T-helper 17 cell (primary cell): ENCODE measurements at regions not wholly inside any gene's neighbourhood (a gene's known extent, or its start where the extent isn't known, plus 50 kb on each side); places are given as distances from the start of the nearest gene placed in this dataset.
"Not testable (repeated sequence)": the region's sequence is repeated elsewhere in the genome, so short reads cannot be mapped to it uniquely, and the experiment has no call there.

Source experiments
- ATAC-seq: fragments of 150-1000 bp; cut with Tn5 transposase; 2 replicates; pipeline ENCODE4 v1.10.0; 2021; ENCODE audit warnings: mild to moderate bottlenecking, moderate library complexity
- DNase-seq, 3 donors: peaks; one replicate each; pipeline versions ENCODE4 v3.0.0 to v3.0.0-alpha.2; 2020 to 2021
- H3K9me3 ChIP-seq: one replicate; pipeline ENCODE4 v1.7.0; 2013; ENCODE audit warnings: low read length, mild to moderate bottlenecking; ENCODE audit not compliant: control insufficient read depth, poor library complexity, severe bottlenecking
- H3K27ac Mint-ChIP-seq: one replicate; pipeline ENCODE4 v1.8.0; 2022; ENCODE audit warnings: mild to moderate bottlenecking, moderate library complexity, mixed read lengths
- H3K27me3 Mint-ChIP-seq: one replicate; pipeline ENCODE4 v1.8.0; 2022; ENCODE audit warnings: mixed read lengths
- H3K36me3 Mint-ChIP-seq: one replicate; pipeline ENCODE4 v1.8.0; 2022; ENCODE audit warnings: low read depth, mixed read lengths
- H3K4me1 Mint-ChIP-seq: one replicate; pipeline ENCODE4 v1.8.0; 2022; ENCODE audit warnings: mild to moderate bottlenecking, mixed read lengths
- H3K4me3 Mint-ChIP-seq: one replicate; pipeline ENCODE4 v1.8.0; 2022; ENCODE audit warnings: mild to moderate bottlenecking, moderate library complexity, mixed read lengths

- not testable (repeated sequence) for H3K4me3 Mint-ChIP-seq
These were observed 250.1 kb upstream of the OR4C13 start for GRCh38 chr11:49702121-49702520.

DNA sequence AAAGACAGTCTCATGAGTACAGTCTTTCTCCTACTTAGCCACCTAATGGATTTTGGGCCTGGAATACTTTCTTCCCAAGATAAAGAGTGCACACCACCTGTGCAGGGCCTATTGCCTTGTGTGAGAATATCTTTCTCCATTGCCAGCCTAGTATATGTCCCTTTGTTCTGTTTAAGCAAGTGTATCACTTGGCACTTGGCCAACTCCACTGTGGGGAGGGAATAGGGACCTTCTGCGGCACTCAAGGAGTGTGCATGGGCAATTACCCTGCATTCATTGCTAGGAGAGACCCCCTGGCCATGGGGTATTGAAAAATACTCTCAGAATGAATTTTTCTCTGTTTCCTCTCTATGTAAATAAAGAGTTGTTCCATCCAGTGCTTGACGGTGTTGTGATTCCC is 201.7 kb upstream of the OR4C13 start:
- H3K4me1 Mint-ChIP-seq, ATAC-seq, H3K36me3 Mint-ChIP-seq, DNase-seq, H3K27me3 Mint-ChIP-seq, H3K27ac Mint-ChIP-seq, H3K9me3 ChIP-seq, H3K4me3 Mint-ChIP-seq: not testable (repeated sequence)

More at GRCh38 chr11:49702121-49702520, 250.1 kb upstream of the OR4C13 start:
- DNase-seq, ATAC-seq, H3K27me3 Mint-ChIP-seq, H3K9me3 ChIP-seq, H3K36me3 Mint-ChIP-seq, H3K4me1 Mint-ChIP-seq, H3K27ac Mint-ChIP-seq: not testable (repeated sequence)

GRCh38 chr11:49750960-49751359 is 201.2 kb upstream of the OR4C13 start:
- not testable (repeated sequence) for H3K27ac Mint-ChIP-seq, DNase-seq, H3K9me3 ChIP-seq, ATAC-seq, H3K4me1 Mint-ChIP-seq, H3K27me3 Mint-ChIP-seq, H3K36me3 Mint-ChIP-seq, H3K4me3 Mint-ChIP-seq

GRCh38 chr11:49780791-49781190 is 171.4 kb upstream of the OR4C13 start:
- H3K27me3 Mint-ChIP-seq, H3K36me3 Mint-ChIP-seq, H3K9me3 ChIP-seq, H3K27ac Mint-ChIP-seq, DNase-seq, H3K4me1 Mint-ChIP-seq, ATAC-seq, H3K4me3 Mint-ChIP-seq: not testable (repeated sequence)

DNA sequence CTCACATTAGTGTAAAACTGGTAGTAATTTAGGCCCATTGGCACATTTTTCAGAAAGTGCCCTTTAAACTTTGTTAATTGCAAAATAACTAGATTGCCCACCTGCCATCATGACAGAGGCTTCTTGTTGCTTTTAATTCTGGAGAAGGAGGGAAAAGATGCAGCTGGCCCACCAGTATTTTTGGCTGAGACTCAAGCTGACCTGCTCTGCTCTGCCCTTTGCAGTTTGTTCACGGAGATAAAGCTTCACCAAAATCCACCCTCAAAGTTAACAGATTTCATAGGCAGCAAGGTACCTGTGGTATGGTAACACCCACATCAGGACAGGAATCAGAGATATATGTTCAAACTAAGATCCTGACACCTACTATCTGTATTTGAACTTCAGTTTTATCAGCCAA is 170.2 kb upstream of the OR4C13 start:
- not testable (repeated sequence) for H3K27ac Mint-ChIP-seq, ATAC-seq, H3K4me1 Mint-ChIP-seq, H3K4me3 Mint-ChIP-seq, DNase-seq, H3K27me3 Mint-ChIP-seq, H3K9me3 ChIP-seq, H3K36me3 Mint-ChIP-seq

- ATAC-seq, H3K4me1 Mint-ChIP-seq, H3K9me3 ChIP-seq, DNase-seq, H3K27ac Mint-ChIP-seq, H3K27me3 Mint-ChIP-seq, H3K36me3 Mint-ChIP-seq, H3K4me3 Mint-ChIP-seq: not testable (repeated sequence)
These were observed 168.3 kb upstream of the OR4C13 start for GRCh38 chr11:49783841-49784240.

- not testable (repeated sequence) for H3K27me3 Mint-ChIP-seq, DNase-seq, H3K27ac Mint-ChIP-seq, H3K4me1 Mint-ChIP-seq, ATAC-seq, H3K4me3 Mint-ChIP-seq, H3K36me3 Mint-ChIP-seq, H3K9me3 ChIP-seq
These were observed 162.4 kb upstream of the OR4C13 start for GRCh38 chr11:49789787-49790186.

DNA sequence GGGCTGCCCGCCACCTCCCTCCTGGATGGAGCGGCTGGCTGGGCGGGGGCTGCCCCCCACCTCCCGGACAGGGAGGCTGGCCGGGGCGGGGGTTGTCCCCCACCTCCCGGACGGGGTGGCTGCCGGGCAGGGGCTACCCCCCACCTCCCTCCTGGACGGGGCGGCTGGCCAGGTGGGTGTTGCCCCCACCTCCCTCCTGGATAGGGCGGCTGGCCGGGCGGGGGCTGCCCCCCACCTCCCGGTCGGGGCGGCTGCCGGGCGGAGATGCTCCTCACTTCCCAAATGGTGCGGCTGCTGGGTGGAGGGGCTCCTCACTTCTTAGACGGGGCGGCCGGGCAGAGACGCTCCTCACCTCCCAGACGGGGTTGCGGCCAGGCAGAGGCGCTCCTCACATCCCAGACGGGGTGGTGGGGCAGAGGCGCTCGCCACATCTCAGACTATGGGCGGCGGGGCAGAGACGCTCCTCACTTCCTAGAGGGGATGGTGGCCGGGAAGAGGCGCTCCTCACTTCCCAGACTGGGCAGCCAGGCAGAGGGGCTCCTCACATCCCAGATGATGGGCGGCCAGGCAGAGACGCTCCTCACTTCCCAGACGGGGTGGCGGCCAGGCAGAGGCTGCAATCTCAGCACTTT is 153.9 kb upstream of the OR4C13 start:
- H3K4me1 Mint-ChIP-seq, H3K9me3 ChIP-seq, H3K4me3 Mint-ChIP-seq, DNase-seq, H3K27ac Mint-ChIP-seq, ATAC-seq, H3K27me3 Mint-ChIP-seq, H3K36me3 Mint-ChIP-seq: not testable (repeated sequence)

- H3K27ac Mint-ChIP-seq, H3K36me3 Mint-ChIP-seq, DNase-seq, H3K4me3 Mint-ChIP-seq, H3K4me1 Mint-ChIP-seq, H3K27me3 Mint-ChIP-seq, H3K9me3 ChIP-seq, ATAC-seq: not testable (repeated sequence)
These were observed 134.3 kb upstream of the OR4C13 start for GRCh38 chr11:49817705-49818430.

DNA sequence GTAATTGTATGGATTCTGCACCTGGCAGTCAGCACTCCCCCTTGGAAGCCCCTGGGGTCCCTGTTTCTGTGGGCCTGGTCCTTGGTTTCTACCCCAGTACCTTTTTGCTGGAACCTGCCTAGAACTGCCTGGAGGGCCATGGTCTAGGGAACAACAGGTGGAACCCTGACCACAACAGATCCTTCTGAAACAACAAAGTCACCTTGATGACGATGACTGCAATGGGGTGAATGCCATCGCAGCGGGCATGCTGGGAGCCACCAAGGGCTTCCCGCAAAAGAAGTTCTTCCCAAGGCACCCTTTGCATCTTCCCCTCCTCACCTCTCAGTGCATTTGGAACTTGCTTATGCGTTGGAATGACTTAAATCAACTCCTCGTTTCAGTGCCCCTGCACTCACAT is 129.0 kb upstream of the OR4C13 start:
- H3K4me3 Mint-ChIP-seq, DNase-seq, ATAC-seq, H3K9me3 ChIP-seq, H3K4me1 Mint-ChIP-seq, H3K36me3 Mint-ChIP-seq, H3K27ac Mint-ChIP-seq, H3K27me3 Mint-ChIP-seq: not testable (repeated sequence)

DNA sequence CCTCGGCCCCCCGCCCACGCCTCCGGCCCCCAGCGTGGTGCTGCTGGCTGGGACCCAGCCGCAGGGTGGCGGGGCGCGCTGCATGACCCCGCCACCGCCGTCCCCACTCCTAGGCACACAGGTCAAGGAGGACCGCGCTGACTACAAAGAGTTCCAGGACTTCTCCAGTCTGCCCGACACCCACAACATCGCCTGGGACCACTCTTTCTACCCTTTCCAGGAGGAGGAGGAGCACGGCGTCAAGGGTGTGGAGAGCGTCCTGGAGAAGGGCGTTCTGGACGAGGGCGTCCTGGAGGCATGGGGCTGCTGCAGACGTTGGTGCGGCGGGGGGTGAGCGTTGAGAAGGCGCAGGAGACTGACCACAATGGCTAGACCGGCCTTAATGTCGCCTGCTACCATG is 101.7 kb upstream of the OR4C13 start:
- not testable (repeated sequence) for H3K27me3 Mint-ChIP-seq, H3K9me3 ChIP-seq, H3K36me3 Mint-ChIP-seq, H3K27ac Mint-ChIP-seq, ATAC-seq, DNase-seq, H3K4me3 Mint-ChIP-seq, H3K4me1 Mint-ChIP-seq

DNA sequence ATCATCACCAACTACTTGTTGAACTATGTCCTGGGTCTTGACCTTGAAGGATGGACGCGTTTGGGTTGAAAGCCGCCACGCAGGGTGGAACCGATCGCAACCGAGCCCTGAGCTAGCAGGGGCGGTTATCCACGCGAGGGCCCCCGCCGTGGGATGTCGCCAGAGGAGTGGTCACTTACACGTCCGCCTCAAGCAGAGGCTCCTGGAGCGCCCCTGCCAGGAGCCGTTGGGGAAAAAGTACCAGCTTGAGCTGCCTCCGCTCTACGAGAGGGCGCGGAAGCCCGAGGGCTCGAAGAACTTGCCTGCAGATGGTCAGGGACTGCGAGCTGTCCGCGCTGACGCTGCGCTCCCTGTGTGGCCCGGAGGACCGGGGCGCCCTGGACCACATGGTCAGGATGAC is 100.7 kb upstream of the OR4C13 start:
- no peaks in the 10 kb centered on the region for H3K9me3 ChIP-seq
- Mint-ChIP-seq H3K27ac (no peak overlapping the region), H3K4me3 (no peak overlapping the region), H3K4me1 (no peaks in the 10 kb centered on the region), H3K36me3 (no peaks in the 10 kb centered on the region), H3K27me3 (no peaks in the 10 kb centered on the region)
- ATAC-seq (no peak), DNase-seq (no peak)

DNA sequence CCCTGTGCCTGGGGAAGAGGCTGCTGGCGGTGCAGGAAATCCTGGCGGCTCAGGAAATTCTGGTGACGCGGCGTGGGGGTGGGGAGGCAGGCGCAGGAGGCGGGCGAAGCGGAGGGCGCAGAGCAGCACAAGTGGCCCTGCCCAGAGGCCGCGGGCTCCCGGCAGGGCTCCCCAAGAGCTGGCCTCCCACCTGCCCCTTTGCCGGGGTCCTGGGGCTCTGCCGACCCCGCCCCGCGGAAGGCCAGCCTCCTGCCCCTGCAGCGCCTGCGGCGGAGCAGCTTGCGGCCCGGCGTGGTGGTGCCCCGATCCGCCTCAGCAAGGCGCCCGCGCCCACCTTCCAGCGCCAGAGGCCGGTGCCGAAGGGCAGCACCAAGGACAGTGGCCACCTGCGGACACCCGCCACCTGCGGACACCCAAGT is 100.2 kb upstream of the OR4C13 start:
- Mint-ChIP-seq H3K4me3 (no peak overlapping the region), H3K27me3 (no peaks in the 10 kb centered on the region), H3K36me3 (no peaks in the 10 kb centered on the region), H3K27ac (no peak overlapping the region), H3K4me1 (no peaks in the 10 kb centered on the region)
- no peak for ATAC-seq
- H3K9me3 ChIP-seq, result no peaks in the 10 kb centered on the region
- no peak for DNase-seq

GRCh38 chr11:49888875-49889274 is 63.3 kb upstream of the OR4C13 start:
- not testable (repeated sequence) for H3K27ac Mint-ChIP-seq, H3K4me3 Mint-ChIP-seq, H3K36me3 Mint-ChIP-seq, H3K9me3 ChIP-seq, ATAC-seq, DNase-seq, H3K4me1 Mint-ChIP-seq, H3K27me3 Mint-ChIP-seq
